HG02852 (cell line): ENCODE measurements at regions not wholly inside any gene's neighbourhood (a gene's known extent, or its start where the extent isn't known, plus 50 kb on each side); places are given as distances from the start of the nearest gene placed in this dataset.

ENCODE experiments used
- ATAC-seq: cut with Tn5 transposase; IDR thresholded peaks from one replicate; pipeline ENCODE4 v1.9.1; 2021; ENCODE audit warnings: mild to moderate bottlenecking, moderate library complexity; ENCODE audit not compliant: unreplicated experiment

- ATAC-seq: no peak
Observed at GRCh38 chr12:73321776-73322175, 1049.6 kb downstream of the TRHDE start.

DNA sequence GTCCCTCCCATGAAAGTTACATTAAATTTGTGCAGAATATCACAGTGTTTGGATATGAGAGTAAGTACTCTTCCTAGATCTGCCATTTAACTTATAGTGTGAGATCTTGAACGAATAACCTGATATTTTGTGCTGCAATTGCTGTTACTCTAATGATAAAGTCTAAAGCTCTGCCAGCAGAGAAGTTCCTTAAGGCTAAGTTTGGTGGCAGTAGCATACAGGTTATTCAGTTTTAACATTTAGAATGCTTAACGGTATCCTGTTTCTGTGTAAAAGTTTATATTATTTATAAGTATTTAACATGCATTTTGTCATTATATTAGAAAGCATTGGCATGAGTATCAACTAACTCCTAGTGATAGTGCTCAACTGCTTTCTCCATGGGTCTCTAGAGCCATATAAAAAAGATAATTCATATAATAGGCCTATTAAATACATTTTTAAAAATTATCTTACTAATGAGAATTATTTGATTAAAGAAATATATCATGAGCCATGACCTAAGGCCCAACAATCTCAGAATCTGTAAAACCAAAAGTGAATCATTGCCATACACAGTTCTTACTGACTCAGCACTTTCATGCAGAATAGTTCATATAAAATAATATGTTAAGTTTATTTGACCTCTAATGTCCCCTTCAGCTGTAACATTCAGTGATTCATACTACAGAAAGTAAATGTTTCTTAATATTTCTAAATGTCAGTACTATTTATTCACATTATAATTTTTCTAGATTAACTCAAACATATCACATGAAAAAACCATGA, 1058.6 kb downstream of the TRHDE start:
- ATAC-seq: no peak

- ATAC-seq: no peak
Observed at GRCh38 chr12:73341559-73342247, 1069.5 kb downstream of the TRHDE start.

- no peak for ATAC-seq
Observed at GRCh38 chr12:73342733-73343132, 1070.6 kb downstream of the TRHDE start.

DNA sequence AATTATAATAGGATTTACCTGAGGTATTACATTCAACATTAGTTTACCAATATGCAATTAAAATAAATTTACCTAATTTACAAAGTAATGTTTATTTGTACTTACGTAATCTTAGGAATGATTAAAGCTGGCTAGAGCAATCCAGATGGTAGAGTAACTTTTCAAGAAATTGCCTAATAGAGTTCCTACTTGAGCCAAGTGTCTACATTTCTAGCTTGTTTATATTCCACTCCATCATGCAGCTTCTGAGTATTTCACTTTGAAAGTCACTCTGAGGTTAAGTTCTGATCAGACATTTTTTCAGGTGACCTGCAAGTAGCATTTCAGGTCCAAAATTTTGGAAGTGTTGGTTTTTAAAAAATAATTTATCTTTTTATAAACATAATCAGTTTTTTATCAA, 1080.7 kb downstream of the TRHDE start:
- ATAC-seq: no peak

- ATAC-seq: no peak
Observed at GRCh38 chr12:73361156-73361863, 1089.1 kb downstream of the TRHDE start.

GRCh38 chr12:73361864-73362230, 1089.7 kb downstream of the TRHDE start:
- no peak for ATAC-seq

GRCh38 chr12:73362666-73363065, 1090.5 kb downstream of the TRHDE start:
- no peak for ATAC-seq

DNA sequence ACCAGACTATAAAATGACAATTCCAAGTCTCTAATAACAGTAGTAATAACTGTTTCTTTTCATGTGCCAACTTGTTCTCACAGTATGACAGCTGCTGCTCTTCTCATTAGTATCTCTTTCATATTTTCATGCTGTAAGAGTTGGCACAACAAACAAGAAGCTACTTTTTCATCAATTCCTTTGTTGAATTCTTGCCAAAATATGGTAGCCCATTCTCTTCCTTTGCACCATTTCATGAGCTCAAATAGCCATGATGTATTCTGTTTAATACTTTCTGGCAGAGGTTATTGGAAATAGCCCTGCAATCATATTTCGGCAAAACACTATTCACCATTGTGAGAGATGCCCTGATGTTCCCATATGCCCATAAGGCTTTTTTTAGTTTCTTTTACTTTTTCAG, 1100.7 kb downstream of the TRHDE start:
- ATAC-seq: no peak

DNA sequence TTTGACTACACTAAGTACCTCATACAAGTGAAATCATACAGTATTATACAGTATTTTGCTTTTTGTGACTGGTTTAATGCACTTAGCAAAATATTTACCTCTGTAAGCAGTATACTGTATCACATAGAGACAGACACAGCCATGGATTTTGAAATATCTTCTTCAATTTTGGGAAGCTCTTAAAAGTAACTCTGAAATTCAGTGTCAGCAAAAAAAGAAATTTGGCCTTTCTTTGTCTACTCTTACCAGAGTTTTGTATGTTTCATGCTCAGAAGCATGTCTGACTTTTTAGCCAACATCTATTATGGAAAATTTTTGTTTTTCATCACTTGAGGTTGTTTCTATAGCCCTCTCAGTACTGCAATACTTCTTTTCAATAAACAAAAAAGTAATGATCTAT, 1102.2 kb downstream of the TRHDE start:
- ATAC-seq: no peak

GRCh38 chr12:73383584-73384222, 1111.5 kb downstream of the TRHDE start:
- ATAC-seq: no peak

GRCh38 chr12:73384592-73384991, 1112.4 kb downstream of the TRHDE start:
- ATAC-seq: no peak

DNA sequence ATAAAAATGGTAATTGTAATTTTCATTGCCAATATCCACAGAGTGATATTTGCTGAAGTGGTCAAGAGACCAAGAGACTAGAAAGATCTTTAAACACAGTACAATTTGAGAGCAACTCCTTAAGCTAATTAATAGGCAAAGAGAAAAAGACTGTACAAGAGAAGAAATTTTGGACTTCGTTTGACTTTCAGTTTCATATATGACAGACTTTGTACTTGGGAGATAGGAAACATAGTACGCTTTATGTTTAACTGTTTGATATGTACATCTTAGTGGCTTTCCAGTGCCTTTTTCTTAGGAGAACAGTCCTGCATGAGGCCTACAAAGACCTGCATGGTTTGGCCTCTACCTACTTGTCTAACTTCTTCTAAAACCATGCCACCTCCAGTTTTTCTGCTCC, 1118.1 kb downstream of the TRHDE start:
- ATAC-seq: no peak

DNA sequence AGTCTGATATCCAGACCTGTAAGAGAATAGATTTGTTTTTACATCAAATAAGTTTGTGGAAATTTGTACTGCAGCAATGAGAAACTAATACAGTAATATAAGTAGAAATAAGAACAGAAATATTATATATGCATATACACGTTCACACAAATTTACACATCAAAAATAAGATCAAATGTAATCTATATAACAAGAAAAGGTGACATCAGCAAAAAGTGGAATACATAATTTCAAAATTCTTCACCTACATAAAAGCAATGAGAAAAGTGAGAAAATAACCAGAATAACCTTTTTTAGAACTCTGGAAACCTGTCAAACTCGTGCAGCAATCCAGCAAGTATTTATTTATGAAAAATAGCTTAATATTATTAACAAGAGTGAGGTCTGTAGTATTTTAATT, 1124.6 kb upstream of the ATXN7L3B start:
- no peak for ATAC-seq

DNA sequence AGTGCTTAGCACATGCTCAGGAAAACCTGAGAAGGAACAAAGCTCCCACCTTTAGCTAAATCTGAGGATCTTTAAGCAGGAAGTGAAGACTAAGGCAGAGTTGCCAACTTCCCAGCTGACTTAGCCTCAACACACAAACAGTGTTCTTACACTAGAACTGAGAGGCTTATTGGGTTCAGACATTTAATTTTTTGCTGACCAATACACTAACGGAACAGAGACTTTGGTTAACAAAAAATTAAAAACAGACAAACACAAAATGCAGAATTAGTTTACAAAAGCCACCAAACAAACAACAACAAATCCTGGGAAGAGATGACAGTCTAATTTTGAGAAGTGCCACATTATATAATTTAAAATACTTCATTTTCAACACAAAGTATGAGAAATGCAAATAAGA, 1123.7 kb upstream of the ATXN7L3B start:
- no peak for ATAC-seq

DNA sequence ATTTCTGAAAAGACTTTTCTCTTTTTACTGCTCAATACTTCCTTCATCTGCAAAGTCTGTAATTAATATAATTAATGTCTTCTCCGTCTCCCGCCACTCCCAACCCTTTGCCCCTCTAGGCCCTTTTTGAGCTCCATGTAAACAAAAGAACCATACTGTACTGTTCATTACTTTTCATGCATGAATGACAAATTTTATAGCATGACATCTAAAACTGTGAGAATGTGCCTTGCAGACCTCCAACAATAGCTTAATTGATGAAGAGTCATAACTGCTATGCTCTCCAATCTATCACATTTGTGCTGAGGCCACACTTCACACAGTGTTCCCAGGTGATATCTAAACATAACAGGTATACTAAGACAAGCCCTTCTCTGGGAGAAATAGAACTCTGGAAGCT, 1122.7 kb upstream of the ATXN7L3B start:
- ATAC-seq: no peak

GRCh38 chr12:73418541-73418940, 1119.1 kb upstream of the ATXN7L3B start:
- ATAC-seq: no peak

GRCh38 chr12:73421832-73422231, 1115.8 kb upstream of the ATXN7L3B start:
- peak; percentile 77 for ATAC-seq

DNA sequence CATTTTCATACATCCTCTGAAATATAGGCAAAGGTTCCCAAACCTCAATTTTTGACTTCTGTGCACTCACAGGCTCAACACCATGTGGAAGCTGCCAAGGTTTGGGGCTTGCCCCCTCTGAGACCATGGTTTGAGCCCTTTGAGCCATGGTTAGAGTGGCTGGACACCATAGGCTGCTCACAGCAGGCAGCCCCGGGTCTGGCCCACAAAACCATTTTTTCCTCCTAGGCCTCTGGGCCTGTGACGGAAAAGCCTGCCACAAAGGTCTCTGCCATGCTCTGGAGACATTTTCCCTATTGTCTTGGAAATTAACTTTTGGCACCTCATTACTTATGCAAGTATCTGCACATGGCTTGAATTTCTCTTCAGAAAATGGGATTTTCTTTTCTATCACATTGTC, 1113.2 kb upstream of the ATXN7L3B start:
- ATAC-seq: no peak

- ATAC-seq: peak; percentile 80
Observed at GRCh38 chr12:73445658-73446324, 1091.8 kb upstream of the ATXN7L3B start.
